ENCODE measurements at regions not wholly inside any gene's neighbourhood (a gene's known extent, or its start where the extent isn't known, plus 50 kb on each side); places are given as distances from the start of the nearest gene placed in this dataset.
"Not testable (repeated sequence)": the region's sequence is repeated elsewhere in the genome, so short reads cannot be mapped to it uniquely, and the experiment has no call there.

- Histone ChIP-seq H3K27ac (ENCODE audit: low read length) (no peak overlapping the region), H3K4me1 (ENCODE audit: control insufficient read depth in 1 of 2, insufficient read depth in 2 of 2, low read length in 2 of 2) (no peaks in the 10 kb centered on the region), H3K9me3 (ENCODE audit: control insufficient read depth in 1 of 2, low read length in 2 of 2) (no peaks in the 10 kb centered on the region), H3K36me3 (ENCODE audit: control insufficient read depth in 1 of 2, insufficient read depth in 2 of 2, low read length in 2 of 2) (no peaks in the 10 kb centered on the region), H3K27me3 (ENCODE audit: low read depth, low read length) (no peaks in the 10 kb centered on the region), H3K4me3 (ENCODE audit: low read depth in 1 of 2, low read length in 2 of 2) (no peak overlapping the region)
Observed at GRCh38 chr4:20085653-20086052, 166.1 kb upstream of the SLIT2 start.

GRCh38 chr4:20085156-20085555 lies 166.5 kb upstream of the SLIT2 start:
- Histone ChIP-seq H3K9me3 (ENCODE audit: control insufficient read depth in 1 of 2, low read length in 2 of 2) (no peaks in the 10 kb centered on the region), H3K4me3 (ENCODE audit: low read depth in 1 of 2, low read length in 2 of 2) (no peak overlapping the region), H3K27ac (ENCODE audit: low read length) (no peak overlapping the region), H3K4me1 (ENCODE audit: control insufficient read depth in 1 of 2, insufficient read depth in 2 of 2, low read length in 2 of 2) (no peaks in the 10 kb centered on the region), H3K27me3 (ENCODE audit: low read depth, low read length) (no peaks in the 10 kb centered on the region), H3K36me3 (ENCODE audit: control insufficient read depth in 1 of 2, insufficient read depth in 2 of 2, low read length in 2 of 2) (no peaks in the 10 kb centered on the region)

GRCh38 chr4:20084488-20084887 lies 167.2 kb upstream of the SLIT2 start:
- Histone ChIP-seq H3K27me3 (ENCODE audit: low read depth, low read length) (no peaks in the 10 kb centered on the region), H3K36me3 (ENCODE audit: control insufficient read depth in 1 of 2, insufficient read depth in 2 of 2, low read length in 2 of 2) (no peaks in the 10 kb centered on the region), H3K9me3 (ENCODE audit: control insufficient read depth in 1 of 2, low read length in 2 of 2) (no peaks in the 10 kb centered on the region), H3K4me3 (ENCODE audit: low read depth in 1 of 2, low read length in 2 of 2) (no peak overlapping the region), H3K4me1 (ENCODE audit: control insufficient read depth in 1 of 2, insufficient read depth in 2 of 2, low read length in 2 of 2) (no peaks in the 10 kb centered on the region), H3K27ac (ENCODE audit: low read length) (no peak overlapping the region)

GRCh38 chr4:20078644-20079043 lies 173.1 kb upstream of the SLIT2 start:
- H3K27me3 ChIP-seq (ENCODE audit: low read depth, low read length): no peaks in the 10 kb centered on the region
- H3K4me1 ChIP-seq (ENCODE audit: control insufficient read depth in 1 of 2, insufficient read depth in 2 of 2, low read length in 2 of 2): no peaks in the 10 kb centered on the region
- no peaks in the 10 kb centered on the region for H3K9me3 ChIP-seq (ENCODE audit: control insufficient read depth in 1 of 2, low read length in 2 of 2)
- no peak overlapping the region for H3K4me3 ChIP-seq (ENCODE audit: low read depth in 1 of 2, low read length in 2 of 2)
- no peaks in the 10 kb centered on the region for H3K36me3 ChIP-seq (ENCODE audit: control insufficient read depth in 1 of 2, insufficient read depth in 2 of 2, low read length in 2 of 2)
- H3K27ac ChIP-seq (ENCODE audit: low read length): no peak overlapping the region

GRCh38 chr4:20075248-20075871 lies 176.3 kb upstream of the SLIT2 start:
- H3K36me3 ChIP-seq (ENCODE audit: control insufficient read depth in 1 of 2, insufficient read depth in 2 of 2, low read length in 2 of 2): no peaks in the 10 kb centered on the region
- H3K27ac ChIP-seq (ENCODE audit: low read length): no peak overlapping the region
- H3K4me3 ChIP-seq (ENCODE audit: low read depth in 1 of 2, low read length in 2 of 2): no peak overlapping the region
- no peaks in the 10 kb centered on the region for H3K27me3 ChIP-seq (ENCODE audit: low read depth, low read length)
- H3K4me1 ChIP-seq (ENCODE audit: control insufficient read depth in 1 of 2, insufficient read depth in 2 of 2, low read length in 2 of 2): no peaks in the 10 kb centered on the region
- no peaks in the 10 kb centered on the region for H3K9me3 ChIP-seq (ENCODE audit: control insufficient read depth in 1 of 2, low read length in 2 of 2)

- Histone ChIP-seq H3K4me1 (ENCODE audit: control insufficient read depth in 1 of 2, insufficient read depth in 2 of 2, low read length in 2 of 2) (no peaks in the 10 kb centered on the region), H3K36me3 (ENCODE audit: control insufficient read depth in 1 of 2, insufficient read depth in 2 of 2, low read length in 2 of 2) (no peaks in the 10 kb centered on the region), H3K27me3 (ENCODE audit: low read depth, low read length) (no peaks in the 10 kb centered on the region), H3K9me3 (ENCODE audit: control insufficient read depth in 1 of 2, low read length in 2 of 2) (no peaks in the 10 kb centered on the region), H3K4me3 (ENCODE audit: low read depth in 1 of 2, low read length in 2 of 2) (no peak overlapping the region), H3K27ac (ENCODE audit: low read length) (no peak overlapping the region)
Observed at GRCh38 chr4:20074450-20074849, 177.3 kb upstream of the SLIT2 start.

GRCh38 chr4:20065952-20066351 lies 185.8 kb upstream of the SLIT2 start:
- Histone ChIP-seq H3K27me3 (ENCODE audit: low read depth, low read length) (no peaks in the 10 kb centered on the region), H3K4me3 (ENCODE audit: low read depth in 1 of 2, low read length in 2 of 2) (no peak overlapping the region)

GRCh38 chr4:20062857-20063256 lies 188.8 kb upstream of the SLIT2 start:
- not testable (repeated sequence) for H3K4me3 ChIP-seq (ENCODE audit: low read depth in 1 of 2, low read length in 2 of 2); H3K9me3 ChIP-seq (ENCODE audit: control insufficient read depth in 1 of 2, low read length in 2 of 2); H3K4me1 ChIP-seq (ENCODE audit: control insufficient read depth in 1 of 2, insufficient read depth in 2 of 2, low read length in 2 of 2); H3K36me3 ChIP-seq (ENCODE audit: control insufficient read depth in 1 of 2, insufficient read depth in 2 of 2, low read length in 2 of 2); H3K27ac ChIP-seq (ENCODE audit: low read length); H3K27me3 ChIP-seq (ENCODE audit: low read depth, low read length)

More at GRCh38 chr4:20065952-20066351, 185.8 kb upstream of the SLIT2 start:
- Histone ChIP-seq H3K4me1 (ENCODE audit: control insufficient read depth in 1 of 2, insufficient read depth in 2 of 2, low read length in 2 of 2) (no peaks in the 10 kb centered on the region), H3K9me3 (ENCODE audit: control insufficient read depth in 1 of 2, low read length in 2 of 2) (no peaks in the 10 kb centered on the region), H3K36me3 (ENCODE audit: control insufficient read depth in 1 of 2, insufficient read depth in 2 of 2, low read length in 2 of 2) (no peaks in the 10 kb centered on the region), H3K27ac (ENCODE audit: low read length) (no peak overlapping the region)

GRCh38 chr4:20062054-20062453 lies 189.7 kb upstream of the SLIT2 start:
- H3K9me3 ChIP-seq (ENCODE audit: control insufficient read depth in 1 of 2, low read length in 2 of 2): no peaks in the 10 kb centered on the region

GRCh38 chr4:20050768-20051167 lies 200.9 kb upstream of the SLIT2 start:
- Histone ChIP-seq H3K4me3 (ENCODE audit: low read depth in 1 of 2, low read length in 2 of 2) (no peak overlapping the region), H3K27me3 (ENCODE audit: low read depth, low read length) (no peaks in the 10 kb centered on the region), H3K9me3 (ENCODE audit: control insufficient read depth in 1 of 2, low read length in 2 of 2) (no peaks in the 10 kb centered on the region), H3K4me1 (ENCODE audit: control insufficient read depth in 1 of 2, insufficient read depth in 2 of 2, low read length in 2 of 2) (no peaks in the 10 kb centered on the region), H3K27ac (ENCODE audit: low read length) (no peak overlapping the region), H3K36me3 (ENCODE audit: control insufficient read depth in 1 of 2, insufficient read depth in 2 of 2, low read length in 2 of 2) (no peaks in the 10 kb centered on the region)

More at GRCh38 chr4:20062054-20062453, 189.7 kb upstream of the SLIT2 start:
- Histone ChIP-seq H3K36me3 (ENCODE audit: control insufficient read depth in 1 of 2, insufficient read depth in 2 of 2, low read length in 2 of 2) (no peaks in the 10 kb centered on the region), H3K27me3 (ENCODE audit: low read depth, low read length) (no peaks in the 10 kb centered on the region), H3K27ac (ENCODE audit: low read length) (no peak overlapping the region), H3K4me3 (ENCODE audit: low read depth in 1 of 2, low read length in 2 of 2) (no peak overlapping the region), H3K4me1 (ENCODE audit: control insufficient read depth in 1 of 2, insufficient read depth in 2 of 2, low read length in 2 of 2) (no peaks in the 10 kb centered on the region)

- H3K27me3 ChIP-seq (ENCODE audit: low read depth, low read length): no peaks in the 10 kb centered on the region
- H3K9me3 ChIP-seq (ENCODE audit: control insufficient read depth in 1 of 2, low read length in 2 of 2): no peaks in the 10 kb centered on the region
- no peak overlapping the region for H3K27ac ChIP-seq (ENCODE audit: low read length)
- H3K4me3 ChIP-seq (ENCODE audit: low read depth in 1 of 2, low read length in 2 of 2): no peak overlapping the region
- no peaks in the 10 kb centered on the region for H3K36me3 ChIP-seq (ENCODE audit: control insufficient read depth in 1 of 2, insufficient read depth in 2 of 2, low read length in 2 of 2)
- H3K4me1 ChIP-seq (ENCODE audit: control insufficient read depth in 1 of 2, insufficient read depth in 2 of 2, low read length in 2 of 2): no peaks in the 10 kb centered on the region
Observed at GRCh38 chr4:20049889-20050288, 201.8 kb upstream of the SLIT2 start.

- H3K9me3 ChIP-seq (ENCODE audit: control insufficient read depth in 1 of 2, low read length in 2 of 2): no peaks in the 10 kb centered on the region
- no peak overlapping the region for H3K27ac ChIP-seq (ENCODE audit: low read length)
- H3K27me3 ChIP-seq (ENCODE audit: low read depth, low read length): no peaks in the 10 kb centered on the region
- no peak overlapping the region for H3K4me3 ChIP-seq (ENCODE audit: low read depth in 1 of 2, low read length in 2 of 2)
- no peaks in the 10 kb centered on the region for H3K36me3 ChIP-seq (ENCODE audit: control insufficient read depth in 1 of 2, insufficient read depth in 2 of 2, low read length in 2 of 2)
- no peaks in the 10 kb centered on the region for H3K4me1 ChIP-seq (ENCODE audit: control insufficient read depth in 1 of 2, insufficient read depth in 2 of 2, low read length in 2 of 2)
Observed at GRCh38 chr4:20046931-20047677, 204.6 kb upstream of the SLIT2 start.

Data from muscle layer of duodenum (tissue), 2 donors.